Stimulated activated CD4-positive, alpha-beta T cell treated with anti-CD3 and anti-CD28 coated beads, Interleukin-12 subunit alpha, Interleukin-12 subunit beta, amount 100 ng/mL, for 24 hours (primary cell): ENCODE measurements at regions not wholly inside any gene's neighbourhood (a gene's known extent, or its start where the extent isn't known, plus 50 kb on each side); places are given as distances from the start of the nearest gene placed in this dataset.
A peak's percentile ranks its signal among the peaks of the same experiment; 100 is the strongest.

Experiments used
- DNase-seq, 2 experiments: peaks; one replicate each; pipeline ENCODE4 v3.0.0-alpha.2; 2020; ENCODE audit warnings: low read depth in 2 of 2

DNA sequence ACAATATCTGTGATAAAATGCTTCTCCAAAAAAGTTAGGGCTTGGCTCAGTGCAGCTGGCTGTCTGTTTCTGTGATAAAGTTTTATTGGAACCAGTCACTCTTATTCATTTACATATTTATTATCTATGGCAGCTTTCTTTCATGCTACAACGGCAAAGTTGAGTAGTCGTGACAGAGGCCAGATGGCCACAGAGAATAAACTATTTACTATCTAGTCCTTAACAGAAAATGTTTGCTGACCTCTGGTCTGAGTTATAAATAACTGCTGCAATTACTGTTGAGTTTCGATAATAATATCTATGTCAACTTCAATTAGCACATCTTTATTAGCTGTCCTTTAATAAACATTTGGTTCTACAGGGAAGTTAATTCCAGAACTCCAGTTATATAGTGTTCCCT lies 180.2 kb upstream of the RUNX1 start:
- no peak for DNase-seq

DNA sequence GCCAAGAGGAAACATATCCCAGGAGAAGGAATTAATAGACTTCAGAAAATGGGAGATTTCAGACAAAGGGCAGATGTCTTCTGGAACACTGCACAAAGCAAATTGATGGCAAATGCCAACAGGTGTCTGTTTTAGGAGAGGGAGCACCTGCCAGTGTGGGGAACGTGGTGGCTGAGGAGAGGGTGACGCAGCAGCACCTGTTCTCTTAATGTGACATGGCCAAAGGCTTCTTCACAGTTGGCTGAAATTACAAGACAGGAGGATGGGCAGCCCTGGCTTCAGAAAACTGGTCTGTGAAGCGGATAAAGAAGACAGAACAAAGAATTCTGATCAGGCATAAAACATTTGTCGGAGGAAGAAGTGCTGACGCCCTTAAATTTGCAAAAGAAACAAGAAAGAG lies 178.7 kb upstream of the RUNX1 start:
- DNase-seq = no peak

DNA sequence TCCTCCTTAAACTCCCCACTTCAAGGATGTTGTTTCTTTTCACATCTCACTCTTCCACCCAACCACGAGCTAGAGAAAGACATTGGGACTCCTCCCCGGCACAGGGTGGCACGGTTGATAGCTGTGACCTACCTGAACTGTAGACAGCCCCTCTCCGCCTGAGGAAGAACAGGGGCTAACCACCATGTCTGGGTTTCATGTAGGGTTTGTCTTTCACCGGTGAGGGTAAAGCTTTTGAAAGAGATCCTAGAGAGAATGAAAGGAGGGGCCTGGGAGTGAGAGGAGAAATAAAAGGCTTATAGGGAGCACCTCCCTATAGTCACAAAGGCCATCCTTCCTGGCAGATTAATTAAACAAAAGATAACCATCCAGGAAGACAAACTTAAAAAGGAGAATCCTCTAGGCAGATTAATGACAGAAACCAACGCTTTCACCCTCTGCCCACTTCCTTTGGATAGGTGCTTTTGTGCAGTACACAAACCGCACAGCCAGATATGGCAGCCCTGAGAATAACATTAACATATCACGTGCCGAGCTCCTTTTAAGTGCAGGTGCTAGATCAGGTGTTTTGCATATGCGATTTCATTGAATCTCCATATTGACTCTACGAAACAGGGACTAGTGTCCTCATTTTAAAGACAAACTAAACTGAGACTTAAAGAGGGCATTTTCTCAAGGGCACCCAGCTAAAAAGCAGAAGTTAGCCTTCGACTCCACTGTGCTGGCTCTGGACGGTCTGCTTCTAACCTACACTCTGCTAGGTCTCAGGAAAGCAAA lies 178.1 kb upstream of the RUNX1 start:
- peak in 1 of 2 experiments; percentile 26 for DNase-seq

DNA sequence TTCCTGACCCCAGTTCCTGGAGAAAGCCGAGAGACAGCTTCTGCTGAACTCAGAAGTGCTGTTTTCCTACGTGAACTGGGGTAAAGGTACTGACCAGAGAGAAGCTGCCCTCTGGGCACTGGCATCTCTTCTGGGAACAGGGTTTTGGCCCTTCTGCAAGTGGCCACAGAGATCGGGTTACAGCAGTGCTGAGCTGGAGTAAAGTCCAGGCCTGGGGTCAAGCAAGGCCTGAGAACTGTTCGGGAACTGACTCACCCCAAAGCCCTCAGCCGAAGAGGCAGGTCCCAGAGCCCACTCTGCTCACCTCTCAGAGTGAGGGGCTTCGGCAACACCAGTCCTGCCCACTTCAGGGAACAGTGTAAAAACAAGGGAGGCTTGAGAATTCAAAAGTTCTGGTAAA lies 177.2 kb upstream of the RUNX1 start:
- no peak for DNase-seq

DNA sequence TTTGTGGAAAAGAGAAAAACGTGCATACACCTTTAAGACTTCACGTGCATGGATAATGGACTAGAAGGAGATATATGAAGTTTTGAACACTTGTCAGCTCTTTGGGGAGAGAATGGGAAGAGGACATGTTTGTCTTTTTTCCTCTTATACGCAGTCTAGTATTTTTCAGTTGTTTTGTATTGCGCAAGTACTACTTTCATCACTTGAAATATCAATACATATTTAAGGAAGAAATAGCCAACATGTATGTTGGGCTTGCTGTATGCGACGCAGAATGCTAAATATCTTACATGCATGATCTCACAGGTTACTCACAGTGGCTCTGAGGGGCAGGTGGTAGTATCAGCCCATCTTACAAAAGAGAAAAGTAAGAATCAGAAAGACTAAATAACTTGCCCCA lies 176.5 kb upstream of the RUNX1 start:
- DNase-seq = no peak

DNA sequence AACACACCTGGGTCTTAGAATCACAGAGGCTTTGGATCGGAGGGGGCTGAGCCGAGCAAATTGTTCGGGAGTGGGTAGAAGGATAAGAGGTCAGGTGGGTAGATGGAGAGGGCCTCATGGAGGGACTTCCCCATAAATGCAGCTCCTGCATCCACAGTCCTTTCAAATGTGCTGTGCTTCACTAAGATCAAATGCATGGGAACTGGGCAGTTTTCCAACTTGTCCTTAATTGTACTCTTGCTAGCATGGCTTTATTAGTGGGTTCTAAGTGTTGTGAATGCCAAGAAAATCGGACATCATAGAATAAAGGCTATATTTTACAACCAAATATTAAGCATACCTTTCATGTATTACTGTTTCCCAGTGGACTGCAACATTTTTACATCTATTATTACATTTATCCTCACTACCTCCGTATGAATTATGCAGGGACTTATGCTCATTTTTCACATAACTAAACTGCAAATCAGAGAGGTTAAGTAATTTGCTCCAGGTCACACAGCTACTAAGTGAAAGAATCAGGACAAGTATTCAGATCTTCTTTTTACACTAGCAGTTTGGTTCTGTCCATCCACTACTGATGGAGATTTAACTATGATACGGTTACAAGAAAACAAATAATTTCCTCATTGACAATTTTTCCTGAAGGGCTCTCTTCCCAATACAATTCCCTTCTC lies 174.5 kb upstream of the RUNX1 start:
- no peak for DNase-seq

DNA sequence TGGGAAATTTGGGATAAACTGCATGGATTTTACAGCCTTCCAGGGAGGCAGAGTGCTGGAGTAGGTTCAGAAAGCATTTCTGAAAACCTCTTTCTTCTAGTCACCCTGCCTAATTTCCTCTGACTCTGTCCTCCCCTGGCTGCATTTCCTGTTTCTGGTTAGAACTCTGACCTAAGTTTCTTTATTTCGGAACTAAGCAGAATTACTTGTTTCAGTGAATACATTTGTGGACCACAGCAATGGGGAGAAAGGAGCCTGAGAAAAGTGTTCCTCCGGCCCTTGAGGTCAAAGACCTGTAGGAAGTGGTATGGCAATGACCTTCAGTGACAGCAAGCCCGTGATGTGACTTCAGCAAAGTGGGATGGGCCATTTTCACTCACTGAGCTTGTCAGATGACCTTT lies 173.4 kb upstream of the RUNX1 start:
- peak in 1 of 2 experiments; percentile 9 for DNase-seq

DNA sequence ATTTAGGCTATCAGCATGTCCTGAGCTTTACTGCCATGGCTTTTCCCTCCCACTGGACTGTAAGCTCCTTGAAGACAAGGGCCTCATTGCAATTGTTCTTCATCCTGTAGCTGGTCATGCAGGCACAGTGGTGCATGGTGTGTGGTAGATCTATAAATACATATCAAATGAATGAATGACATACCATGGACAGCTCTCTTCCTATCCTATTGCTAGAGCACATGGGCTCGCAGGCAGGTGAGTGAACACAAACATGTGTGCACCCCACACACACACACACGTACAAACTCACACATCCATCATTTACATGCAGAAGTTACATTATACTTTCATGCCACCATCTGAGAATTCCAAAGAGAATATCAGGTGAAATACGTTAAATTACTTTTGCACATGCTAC lies 172.9 kb upstream of the RUNX1 start:
- no peak for DNase-seq

DNA sequence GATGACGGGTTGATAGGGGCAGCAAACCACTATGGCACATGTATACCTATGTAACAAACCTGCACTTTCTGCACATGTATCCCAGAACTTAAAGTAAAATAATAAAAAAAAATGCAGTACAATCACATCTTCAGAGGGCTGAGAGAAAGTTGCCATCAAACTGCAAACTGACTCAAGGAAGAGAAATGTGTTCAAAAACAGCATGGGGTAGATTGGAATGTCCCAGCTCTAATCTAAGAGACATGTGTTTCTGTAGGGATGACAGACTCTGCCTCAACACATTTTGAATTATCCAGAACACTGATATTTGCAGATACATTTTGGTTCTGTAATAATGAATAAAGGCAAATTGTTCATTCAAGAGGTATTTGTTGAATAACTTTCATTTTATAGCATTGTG lies 171.2 kb upstream of the RUNX1 start:
- DNase-seq = no peak

DNA sequence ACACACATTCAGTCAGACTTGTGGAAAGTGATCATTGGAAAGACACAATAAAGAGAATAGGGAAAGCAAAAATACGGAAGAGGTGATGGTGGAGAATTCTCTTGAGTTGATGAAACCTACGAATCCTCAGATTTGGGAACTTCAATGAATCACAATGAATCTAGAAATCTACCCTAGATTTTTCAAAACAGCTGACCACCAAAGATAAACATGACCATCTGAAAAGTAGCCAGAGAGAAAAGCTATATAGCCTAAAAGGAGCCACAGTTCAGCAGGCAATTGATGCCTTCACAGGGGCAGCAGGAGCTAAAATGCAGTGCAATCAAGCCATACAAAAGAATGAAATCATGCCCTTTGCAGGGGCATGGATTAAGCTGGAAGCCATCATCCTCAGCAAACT lies 170.6 kb upstream of the RUNX1 start:
- DNase-seq = no peak

DNA sequence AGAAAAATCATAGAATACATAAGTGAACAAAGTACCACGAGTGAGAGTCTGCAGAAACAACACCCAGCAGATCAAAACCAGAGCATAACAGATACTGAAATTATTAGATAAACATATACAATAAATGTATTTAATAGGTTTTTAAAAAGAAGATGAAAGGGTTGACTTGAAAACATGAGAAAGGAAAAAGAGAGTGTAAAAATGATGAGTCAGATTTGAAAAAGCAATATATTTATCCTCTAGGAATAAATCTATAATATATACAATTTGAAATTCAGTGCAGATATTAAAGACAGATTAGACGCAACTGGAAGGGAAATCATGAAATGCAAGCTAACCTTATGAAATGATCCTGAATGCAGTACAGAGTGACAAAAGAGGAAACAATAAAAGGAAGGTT lies 170.2 kb upstream of the RUNX1 start:
- DNase-seq = no peak

DNA sequence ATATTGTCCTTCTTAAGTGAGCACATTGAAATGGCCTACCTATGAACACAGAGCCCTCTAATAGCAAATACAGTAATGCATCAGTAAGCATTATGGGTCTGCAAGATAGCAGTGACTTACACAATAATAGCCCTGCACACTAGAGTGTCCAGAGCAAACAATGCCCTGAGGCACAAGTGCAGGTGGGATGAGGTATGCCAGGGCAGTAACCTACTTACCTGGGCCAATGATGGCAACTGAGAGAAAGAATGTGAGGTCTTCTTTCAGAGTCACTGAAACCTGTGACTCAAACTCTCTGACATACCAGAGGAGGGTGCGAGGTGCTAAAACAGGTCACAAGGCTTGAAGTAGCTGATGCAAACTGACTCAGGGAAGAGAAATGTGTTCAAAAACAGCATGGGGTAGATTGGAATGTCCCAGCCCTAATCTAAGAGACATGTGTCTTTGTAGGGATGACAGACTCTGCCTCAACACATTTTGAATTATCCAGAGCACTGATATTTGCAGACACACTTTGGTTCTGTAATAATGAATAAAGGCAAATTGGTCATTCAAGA lies 168.5 kb upstream of the RUNX1 start:
- peak; percentile 19 to 20 for DNase-seq

DNA sequence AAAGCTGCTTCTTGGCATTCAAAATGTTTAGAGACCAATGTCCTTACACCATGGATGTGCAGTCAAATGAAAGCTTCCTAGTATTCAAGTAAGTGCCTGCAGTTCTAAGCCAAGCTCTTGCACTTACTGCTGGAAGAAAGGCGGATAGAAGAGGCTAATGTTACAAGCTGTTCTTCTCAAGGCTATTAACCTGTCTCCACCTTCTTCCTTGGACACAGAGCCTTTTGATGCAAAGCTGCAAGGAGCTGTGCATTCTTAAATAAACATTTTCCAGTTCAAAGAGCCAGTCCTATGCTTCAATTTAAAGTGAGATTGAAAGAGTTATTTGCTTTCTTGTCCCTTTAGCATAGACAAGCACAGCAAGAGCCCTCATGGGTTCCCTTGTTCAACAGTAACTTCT lies 167.9 kb upstream of the RUNX1 start:
- no peak for DNase-seq

DNA sequence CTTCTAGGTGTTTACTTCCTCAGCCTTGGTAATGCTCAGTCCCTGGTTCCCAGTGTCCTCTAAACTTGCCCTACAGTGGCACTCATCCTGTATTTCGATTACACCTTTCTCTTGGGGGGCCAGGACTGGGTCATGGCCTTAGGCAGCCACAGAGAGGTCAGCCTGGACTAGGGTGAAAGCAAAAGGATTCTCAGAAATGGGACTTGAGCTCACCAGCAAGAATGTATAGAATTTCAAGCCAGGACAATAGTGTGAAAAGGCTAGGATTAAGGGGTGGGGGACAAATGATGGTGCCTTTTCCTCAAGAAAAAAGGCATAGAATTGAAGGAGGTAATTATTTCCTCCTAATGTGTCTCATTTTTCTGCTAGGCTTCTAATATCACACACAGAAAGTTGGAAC lies 166.8 kb upstream of the RUNX1 start:
- no peak for DNase-seq

DNA sequence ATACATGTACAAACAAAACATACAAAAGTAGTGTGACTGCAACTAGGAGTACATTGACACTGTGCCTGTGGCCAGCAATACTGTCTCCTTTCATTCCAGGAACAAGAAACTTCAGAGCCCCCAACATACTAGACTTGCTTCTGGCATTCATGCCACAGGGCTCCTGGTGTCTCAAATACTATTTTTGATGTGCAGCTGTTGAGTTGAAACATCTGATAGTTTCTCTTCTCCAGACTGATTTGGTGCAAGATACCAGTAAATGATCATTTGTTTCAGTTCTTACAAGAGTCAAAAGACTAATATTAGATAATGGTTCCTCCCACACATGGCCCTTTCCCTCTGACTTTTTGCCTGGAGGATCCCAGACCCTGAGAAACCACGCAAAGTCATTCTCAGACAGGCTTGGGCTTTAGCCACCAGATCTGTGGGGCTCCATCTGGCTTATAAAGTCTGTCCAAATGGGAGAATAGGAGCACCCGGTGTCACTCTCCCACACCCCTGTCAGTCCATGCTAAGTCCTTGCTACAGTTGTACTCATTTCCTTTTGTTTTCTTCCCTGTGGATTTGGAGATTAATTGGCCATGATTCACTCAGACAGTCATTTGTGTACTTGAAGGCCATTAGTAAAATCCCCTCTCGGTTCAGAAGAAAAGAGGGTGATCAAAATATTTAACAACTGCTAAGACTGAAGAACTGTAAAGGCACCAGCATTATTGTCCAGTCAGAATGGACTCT lies 163.5 kb upstream of the RUNX1 start:
- DNase-seq = no peak

DNA sequence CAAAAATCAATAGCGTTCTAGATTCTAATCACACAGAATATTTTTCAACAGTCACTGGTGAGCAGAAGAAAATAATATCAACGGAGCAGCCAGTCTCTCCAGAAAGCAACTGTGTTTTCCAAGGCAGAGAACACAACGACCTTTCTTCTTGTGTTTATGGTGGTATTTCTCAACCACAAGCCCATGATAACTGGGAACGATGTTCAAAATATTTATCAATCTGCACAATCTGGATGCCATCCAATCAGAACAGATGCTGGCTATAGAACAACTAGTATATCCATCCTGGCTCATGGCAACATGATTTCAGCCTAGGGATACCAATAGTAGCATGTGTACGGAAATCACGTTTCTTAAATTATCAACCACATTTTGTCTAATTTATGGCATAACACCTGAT lies 162.7 kb upstream of the RUNX1 start:
- no peak for DNase-seq

DNA sequence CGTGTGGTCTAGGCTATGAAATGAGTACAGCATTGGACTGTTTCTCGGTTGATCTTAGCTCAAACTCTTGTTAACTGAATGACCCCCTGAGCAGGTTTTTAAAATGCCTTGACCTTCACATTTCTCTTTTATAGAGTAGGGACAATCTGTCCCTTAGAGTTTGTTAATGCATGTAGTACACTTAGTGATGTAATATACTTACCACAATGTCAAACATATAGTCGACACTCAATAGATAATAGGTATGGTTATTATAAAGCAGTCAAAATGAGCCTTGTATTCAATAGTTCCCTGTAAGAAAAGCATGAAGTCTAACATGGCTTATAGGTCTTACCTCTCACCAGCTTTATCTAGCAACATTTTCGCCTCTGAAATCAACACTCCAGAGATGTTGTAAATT lies 161.0 kb upstream of the RUNX1 start:
- no peak for DNase-seq

DNA sequence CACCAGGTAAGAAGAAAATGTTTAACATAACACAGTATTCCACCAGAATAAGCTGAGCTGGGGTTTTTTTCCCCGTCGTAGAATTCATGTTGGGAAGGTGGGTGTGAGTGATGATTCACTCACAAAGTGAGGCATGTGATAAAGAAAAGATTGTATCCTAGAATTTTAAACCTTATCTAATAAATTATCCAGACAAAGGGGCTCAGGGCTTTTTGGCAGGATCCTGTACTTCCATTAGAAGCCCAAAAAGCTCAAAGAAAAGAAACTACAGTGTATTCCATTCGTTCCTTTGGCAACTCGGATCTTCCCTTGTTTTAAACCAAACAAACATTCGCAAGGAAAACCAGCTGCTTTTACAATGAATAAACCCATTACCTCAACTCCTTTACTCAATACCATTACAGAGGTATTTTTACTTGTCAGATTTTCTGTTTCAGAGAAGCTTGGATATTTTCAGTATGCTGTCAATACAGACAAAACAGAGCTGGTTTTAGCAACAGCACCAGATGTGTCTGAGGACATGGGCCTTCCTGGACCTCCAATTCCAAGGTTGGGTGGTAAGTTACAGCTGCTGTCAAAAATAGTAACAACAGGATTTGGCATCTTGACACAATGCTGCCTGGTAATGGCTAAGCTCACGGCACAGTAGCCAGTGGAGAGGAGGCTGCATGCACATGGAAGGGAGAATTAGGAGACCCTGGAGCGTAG lies 159.9 kb upstream of the RUNX1 start:
- DNase-seq = no peak

DNA sequence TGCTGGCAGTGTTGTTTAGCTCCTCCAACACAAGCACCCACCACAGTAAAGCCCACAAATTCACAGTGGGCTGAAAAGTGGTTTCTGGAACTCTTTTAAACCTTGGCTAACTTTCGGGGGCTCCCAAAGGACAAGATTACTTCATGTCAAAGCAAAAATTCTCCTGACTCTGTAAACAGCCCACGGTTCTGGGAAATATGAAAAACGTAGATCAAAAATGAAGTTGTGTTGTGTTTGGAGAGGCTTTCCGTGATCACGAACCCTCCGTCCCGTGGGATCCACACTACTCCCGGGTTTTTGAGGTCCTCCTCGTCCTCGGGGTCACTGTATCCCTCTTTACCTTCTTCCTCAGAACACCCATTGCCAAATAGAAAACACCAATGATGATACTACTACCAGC lies 159.0 kb upstream of the RUNX1 start:
- DNase-seq = no peak

DNA sequence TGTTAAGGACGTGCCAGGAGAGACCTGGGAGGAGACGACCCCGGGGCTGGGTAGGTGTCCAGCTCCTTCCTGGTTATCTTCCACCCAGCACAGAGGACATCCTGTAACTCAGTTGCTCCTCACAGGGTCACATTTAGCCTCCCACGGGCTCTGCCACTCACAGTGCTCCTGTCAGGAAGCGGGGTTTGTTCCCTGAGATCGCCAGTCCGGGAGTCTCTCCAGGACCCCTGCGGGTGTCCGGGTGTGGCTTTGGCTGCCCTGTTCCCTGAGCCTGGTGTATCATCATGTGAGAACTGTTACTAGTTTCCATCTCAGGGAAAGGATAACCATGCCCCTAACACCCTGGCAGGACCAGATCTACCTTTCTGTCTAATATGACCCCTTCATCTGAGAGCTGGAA lies 158.2 kb upstream of the RUNX1 start:
- DNase-seq = no peak

DNA sequence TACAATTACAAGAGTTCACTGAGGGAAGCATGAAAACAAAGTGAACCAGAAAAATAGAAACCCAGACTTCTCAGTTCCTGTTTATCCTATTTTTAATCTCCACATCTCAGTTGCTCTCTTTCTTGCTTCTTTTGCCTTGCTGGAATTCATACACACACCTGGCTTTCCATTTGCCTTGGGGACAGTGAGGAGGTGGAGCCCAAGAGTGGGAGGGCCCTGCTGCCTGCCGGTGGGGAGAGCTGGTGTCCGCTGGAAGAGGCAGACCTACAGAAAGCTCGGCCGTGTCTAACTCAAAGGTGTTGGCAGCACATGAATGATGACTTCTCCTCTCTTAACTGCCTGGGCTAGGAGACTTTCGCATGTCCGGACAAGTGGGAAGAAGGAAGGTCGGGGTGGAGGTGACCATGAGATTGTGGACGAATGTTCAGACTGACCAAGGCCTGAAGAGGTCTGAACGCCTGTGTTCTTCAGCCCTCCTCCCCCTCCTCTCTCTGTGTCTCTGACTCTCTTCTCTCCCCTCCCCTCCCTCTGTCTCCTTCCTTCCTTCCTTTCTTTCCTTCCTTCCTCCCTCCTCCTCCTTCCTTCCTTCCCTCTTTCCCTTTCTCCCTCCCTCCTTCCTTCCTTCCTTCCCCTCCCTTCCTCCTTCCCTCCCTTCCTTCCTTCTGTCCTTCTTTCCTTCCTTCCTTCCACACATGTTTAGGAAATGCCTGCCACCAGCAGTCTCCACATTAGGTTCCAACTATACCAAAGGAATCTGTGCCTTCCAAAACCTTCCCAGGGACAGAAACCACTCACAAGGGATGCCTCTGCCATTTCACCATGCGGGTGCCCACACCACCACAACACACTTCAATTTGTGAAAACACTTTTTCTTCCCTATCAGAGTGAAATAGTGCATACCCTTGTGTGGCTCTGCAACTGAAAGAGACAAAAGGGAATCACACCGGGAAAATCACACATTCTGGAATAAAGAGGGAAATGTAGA lies 157.3 kb upstream of the RUNX1 start:
- no peak for DNase-seq
